Loucy (cell line): ENCODE measurements at regions not wholly inside any gene's neighbourhood (a gene's known extent, or its start where the extent isn't known, plus 50 kb on each side); places are given as distances from the start of the nearest gene placed in this dataset.
"Not testable (repeated sequence)": the region's sequence is repeated elsewhere in the genome, so short reads cannot be mapped to it uniquely, and the experiment has no call there.

Experiments used
- H2AFZ ChIP-seq: fragments of 200-600 bp; sonication (generic); 2 replicates; pipeline ENCODE4 v1.6.0; 2016; ENCODE audit warnings: antibody characterized with exemption, mild to moderate bottlenecking, low read length, moderate library complexity
- H3F3A ChIP-seq: fragments of 200-600 bp; 2 replicates; pipeline ENCODE4 v1.6.0; 2016; ENCODE audit warnings: antibody characterized with exemption, low read depth, mild to moderate bottlenecking
- H3K27me3 ChIP-seq: fragments of 200-600 bp; sonication (generic); 2 replicates; pipeline ENCODE4 v1.6.1; 2014; ENCODE audit warnings: low read length, mild to moderate bottlenecking; ENCODE audit not compliant: insufficient read depth, poor library complexity, severe bottlenecking
- H3K36me3 ChIP-seq: fragments of 200-600 bp; sonication (generic); 2 replicates; pipeline ENCODE4 v1.6.1; 2016; ENCODE audit warnings: low read length; ENCODE audit not compliant: insufficient read depth
- H3K4me1 ChIP-seq: fragments of 200-600 bp; sonication (generic); 2 replicates; pipeline ENCODE4 v1.5.1; 2014; ENCODE audit warnings: low read length, mild to moderate bottlenecking; ENCODE audit not compliant: insufficient read depth, poor library complexity, severe bottlenecking
- H3K4me2 ChIP-seq: fragments of 200-600 bp; sonication (generic); 2 replicates; pipeline ENCODE4 v1.6.0; 2014; ENCODE audit warnings: antibody characterized with exemption, low read length, low read depth, mild to moderate bottlenecking; ENCODE audit not compliant: poor library complexity, severe bottlenecking
- H3K4me3 ChIP-seq: fragments of 200-600 bp; sonication (generic); 2 replicates; pipeline ENCODE4 v1.5.1; 2014; ENCODE audit warnings: low read length, mild to moderate bottlenecking, mixed read lengths; ENCODE audit not compliant: poor library complexity, severe bottlenecking
- H3K79me2 ChIP-seq: fragments of 200-600 bp; sonication (generic); 2 replicates; pipeline ENCODE4 v1.6.1; 2014; ENCODE audit warnings: low read length; ENCODE audit not compliant: insufficient read depth
- H3K9ac ChIP-seq: fragments of 200-600 bp; sonication (generic); 2 replicates; pipeline ENCODE4 v1.6.0; 2014; ENCODE audit warnings: mild to moderate bottlenecking, low read depth, low read length, moderate library complexity; ENCODE audit not compliant: poor library complexity, severe bottlenecking
- H3K9me2 ChIP-seq: fragments of 200-600 bp; sonication (generic); replicated peaks from 2 replicates; pipeline ENCODE4 v1.6.1; 2016; ENCODE audit warnings: low read depth, low read length, mixed read lengths
- H3K9me3 ChIP-seq: fragments of 200-600 bp; sonication (generic); 2 replicates; pipeline ENCODE4 v1.6.1; 2014; ENCODE audit warnings: mild to moderate bottlenecking, antibody characterized with exemption, low read length, low read depth; ENCODE audit not compliant: insufficient read depth
- H4K20me1 ChIP-seq: fragments of 200-600 bp; sonication (generic); 2 replicates; pipeline ENCODE4 v1.6.0; 2014; ENCODE audit warnings: antibody characterized with exemption, low read length, mild to moderate bottlenecking; ENCODE audit not compliant: insufficient read depth, poor library complexity, severe bottlenecking
- EZH2phosphoT487 ChIP-seq: fragments of 200-600 bp; IDR thresholded peaks from 2 replicates; pipeline ENCODE4 v1.6.1; 2018; ENCODE audit warnings: antibody characterized with exemption, mild to moderate bottlenecking, moderate library complexity, borderline replicate concordance
- TF ChIP-seq, protein P1 (sequence below): fragments of 200-600 bp; sonication (generic); conservative IDR thresholded peaks from 2 replicates; pipeline ENCODE4 v1.5.1; 2014; ENCODE audit warnings: mild to moderate bottlenecking, antibody characterized with exemption, low read length

DNA sequence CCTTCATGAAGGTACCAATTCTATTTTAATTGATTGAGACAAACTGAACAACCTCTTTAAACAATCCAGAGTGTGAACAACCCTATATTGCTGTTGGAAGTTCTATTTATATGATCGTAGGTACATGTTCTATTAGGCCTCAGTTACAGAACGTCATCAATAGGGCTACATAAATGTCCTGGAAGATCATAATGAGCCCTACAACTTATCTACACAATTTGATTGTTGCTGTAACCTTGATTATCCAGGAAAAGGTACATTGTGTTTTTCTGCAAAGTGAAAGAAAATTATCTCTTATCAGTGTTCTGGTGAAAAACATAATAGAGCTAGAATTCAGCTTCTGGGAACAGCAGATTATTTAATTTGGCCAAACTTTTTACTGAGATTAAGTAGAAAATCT, 612.9 kb downstream of the GALC start:
- no peaks in the 10 kb centered on the region for H3K36me3 ChIP-seq
- no peaks in the 10 kb centered on the region for H3K4me1 ChIP-seq
- no peaks in the 10 kb centered on the region for H3K9me2 ChIP-seq
- H3K9ac ChIP-seq: no peak overlapping the region
- no peaks in the 10 kb centered on the region for H3F3A ChIP-seq
- H3K79me2 ChIP-seq: no peaks in the 10 kb centered on the region
- H2AFZ ChIP-seq: no peak overlapping the region
- peaks cover 18% of the 10 kb centered on the region; the same call in 1 of the 2 replicates for H3K9me3 ChIP-seq
- H3K27me3 ChIP-seq: no peaks in the 10 kb centered on the region
- no peak for TF ChIP-seq EZH2phosphoT487
- TF ChIP-seq, protein P1, sequence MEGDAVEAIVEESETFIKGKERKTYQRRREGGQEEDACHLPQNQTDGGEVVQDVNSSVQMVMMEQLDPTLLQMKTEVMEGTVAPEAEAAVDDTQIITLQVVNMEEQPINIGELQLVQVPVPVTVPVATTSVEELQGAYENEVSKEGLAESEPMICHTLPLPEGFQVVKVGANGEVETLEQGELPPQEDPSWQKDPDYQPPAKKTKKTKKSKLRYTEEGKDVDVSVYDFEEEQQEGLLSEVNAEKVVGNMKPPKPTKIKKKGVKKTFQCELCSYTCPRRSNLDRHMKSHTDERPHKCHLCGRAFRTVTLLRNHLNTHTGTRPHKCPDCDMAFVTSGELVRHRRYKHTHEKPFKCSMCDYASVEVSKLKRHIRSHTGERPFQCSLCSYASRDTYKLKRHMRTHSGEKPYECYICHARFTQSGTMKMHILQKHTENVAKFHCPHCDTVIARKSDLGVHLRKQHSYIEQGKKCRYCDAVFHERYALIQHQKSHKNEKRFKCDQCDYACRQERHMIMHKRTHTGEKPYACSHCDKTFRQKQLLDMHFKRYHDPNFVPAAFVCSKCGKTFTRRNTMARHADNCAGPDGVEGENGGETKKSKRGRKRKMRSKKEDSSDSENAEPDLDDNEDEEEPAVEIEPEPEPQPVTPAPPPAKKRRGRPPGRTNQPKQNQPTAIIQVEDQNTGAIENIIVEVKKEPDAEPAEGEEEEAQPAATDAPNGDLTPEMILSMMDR: no peak
- no peak overlapping the region for H3K4me2 ChIP-seq
- no peaks in the 10 kb centered on the region for H4K20me1 ChIP-seq
- H3K4me3 ChIP-seq: no peak overlapping the region

DNA sequence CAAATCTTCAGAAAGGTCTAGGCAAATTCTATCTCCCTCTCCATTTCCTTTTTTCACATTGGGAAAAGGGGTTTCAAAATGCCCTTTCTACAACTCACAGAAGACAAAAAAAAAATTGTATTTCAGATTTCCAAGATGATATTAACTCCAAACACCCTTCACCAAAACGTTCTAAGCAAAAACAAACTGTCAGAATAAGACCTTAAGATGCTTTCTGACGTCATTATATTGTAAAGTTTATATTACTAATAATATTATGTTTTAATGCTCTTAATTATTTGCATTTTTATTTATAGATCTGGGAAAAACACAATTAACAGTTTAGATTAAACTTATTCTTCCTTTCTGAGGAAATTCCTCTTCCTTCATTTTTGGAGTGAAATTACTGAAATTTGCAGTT, 624.2 kb downstream of the GALC start:
- no peaks in the 10 kb centered on the region for H3K4me1 ChIP-seq
- H3K36me3 ChIP-seq: no peaks in the 10 kb centered on the region
- H3F3A ChIP-seq: no peaks in the 10 kb centered on the region
- no peaks in the 10 kb centered on the region for H3K9me3 ChIP-seq
- H3K9ac ChIP-seq: no peak overlapping the region
- no peak overlapping the region for H3K4me3 ChIP-seq
- H3K79me2 ChIP-seq: no peaks in the 10 kb centered on the region
- no peaks in the 10 kb centered on the region for H3K9me2 ChIP-seq
- TF ChIP-seq EZH2phosphoT487: no peak
- TF ChIP-seq, protein P1: no peak
- H3K27me3 ChIP-seq: no peaks in the 10 kb centered on the region
- no peak overlapping the region for H3K4me2 ChIP-seq
- no peaks in the 10 kb centered on the region for H4K20me1 ChIP-seq
- no peak overlapping the region for H2AFZ ChIP-seq

DNA sequence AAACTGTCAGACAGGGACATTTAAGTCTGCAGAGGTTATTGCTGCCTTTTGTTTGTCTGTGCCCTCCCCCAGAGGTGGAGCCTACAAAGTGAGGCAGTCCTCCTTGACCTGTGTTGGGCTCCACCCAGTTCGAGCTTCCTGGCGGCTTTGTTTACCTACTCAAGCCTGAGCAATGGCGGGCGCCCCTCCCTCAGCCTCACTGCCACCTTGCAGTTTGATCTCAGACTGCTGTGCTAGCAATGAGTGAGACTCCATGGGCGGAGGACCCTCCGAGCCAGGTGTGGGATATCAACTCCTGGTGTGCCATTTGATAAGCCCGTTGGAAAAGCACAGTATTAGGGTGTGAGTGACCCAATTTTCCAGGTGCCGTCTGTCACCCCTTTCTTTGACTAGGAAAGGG, 632.7 kb downstream of the GALC start:
- not testable (repeated sequence) for H3K4me2 ChIP-seq, H3K4me3 ChIP-seq, H3F3A ChIP-seq, H4K20me1 ChIP-seq, H3K9ac ChIP-seq, H3K4me1 ChIP-seq, H3K9me2 ChIP-seq, H3K9me3 ChIP-seq, H3K27me3 ChIP-seq, H2AFZ ChIP-seq, H3K36me3 ChIP-seq, H3K79me2 ChIP-seq

DNA sequence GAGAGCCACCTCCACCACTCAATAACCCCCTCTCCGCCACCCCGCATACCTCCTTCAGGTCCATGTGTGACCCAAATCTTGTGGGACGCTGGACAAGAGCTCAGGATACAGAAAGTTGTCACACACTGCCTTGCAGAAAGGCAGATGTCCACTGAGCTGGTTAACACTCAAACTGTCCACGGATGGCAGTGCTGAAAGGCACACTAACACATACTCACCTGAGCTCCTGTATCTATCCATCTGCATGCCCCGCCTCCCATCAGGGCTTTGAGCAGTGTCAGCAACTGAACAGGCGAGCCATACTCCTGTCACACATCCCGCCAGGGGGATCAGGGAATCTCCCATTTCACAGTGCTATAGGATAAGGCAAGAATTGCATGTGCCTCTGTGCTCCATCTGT, 642.0 kb downstream of the GALC start:
- H3K4me3 ChIP-seq: no peak overlapping the region
- no peaks in the 10 kb centered on the region for H3F3A ChIP-seq
- no peaks in the 10 kb centered on the region for H3K4me1 ChIP-seq
- no peaks in the 10 kb centered on the region for H3K9me2 ChIP-seq
- no peak overlapping the region for H2AFZ ChIP-seq
- H3K9ac ChIP-seq: no peak overlapping the region
- H3K79me2 ChIP-seq: no peaks in the 10 kb centered on the region
- no peaks in the 10 kb centered on the region for H4K20me1 ChIP-seq
- H3K9me3 ChIP-seq: no peaks in the 10 kb centered on the region
- TF ChIP-seq, protein P1: no peak
- TF ChIP-seq EZH2phosphoT487: no peak
- H3K36me3 ChIP-seq: no peaks in the 10 kb centered on the region
- no peak overlapping the region for H3K4me2 ChIP-seq
- H3K27me3 ChIP-seq: no peaks in the 10 kb centered on the region
